ENCODE measurements at regions not wholly inside any gene's neighbourhood (a gene's known extent, or its start where the extent isn't known, plus 50 kb on each side); places are given as distances from the start of the nearest gene placed in this dataset.

DNA sequence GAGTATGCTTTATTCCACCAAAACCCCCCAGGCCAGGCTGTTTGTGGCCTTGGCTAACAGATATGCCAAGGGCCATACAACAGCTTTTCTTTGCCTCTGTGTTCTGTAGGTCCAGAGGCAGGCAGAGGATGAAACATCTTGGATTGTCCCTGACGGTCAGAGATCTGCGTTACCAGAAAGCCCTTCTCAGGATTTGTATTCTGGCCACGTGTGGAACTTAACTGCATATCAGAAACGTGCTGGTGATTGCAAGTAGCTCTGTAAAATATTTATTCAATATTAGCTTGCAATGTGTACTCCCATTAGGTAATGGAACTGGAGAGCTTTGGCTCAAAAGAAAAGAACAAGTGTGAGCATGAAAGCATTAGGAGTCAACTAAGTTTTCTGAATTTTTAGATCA, 275.0 kb downstream of the CBLN4 start:
- in situ Hi-C loops (cut with HindIII; ENCODE audit: low pct_ligation_motif_present, low pct_unique_long_range_greater_than_20kb, low sequenced_read_pairs) = no loop called here
- no peak for DNase-seq

DNA sequence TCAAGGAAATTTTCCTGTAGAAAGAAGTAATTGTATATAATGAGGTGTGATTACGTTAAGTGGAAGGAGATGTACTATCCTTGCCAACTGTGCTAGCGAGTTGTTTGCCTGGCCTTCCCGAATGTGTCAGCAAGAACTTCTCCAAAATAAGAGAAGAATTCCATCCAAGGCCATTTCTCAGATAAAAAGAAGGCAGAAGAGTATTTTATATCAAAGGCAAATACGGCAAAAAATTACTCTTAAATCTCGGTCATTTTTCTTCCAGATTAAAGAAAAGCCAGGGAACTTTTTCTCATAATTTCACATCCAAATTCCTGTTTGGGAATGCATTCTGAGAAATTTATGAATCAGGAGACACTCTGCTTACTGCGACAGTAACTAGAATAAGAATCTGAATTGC, 290.6 kb downstream of the CBLN4 start:
- in situ Hi-C loops (cut with HindIII; ENCODE audit: low pct_ligation_motif_present, low pct_unique_long_range_greater_than_20kb, low sequenced_read_pairs) = no loop called here
- DNase-seq = no peak

GRCh38 chr20:55714082-55714481, 291.2 kb downstream of the CBLN4 start:
- no peak for DNase-seq
- in situ Hi-C loops (cut with HindIII; ENCODE audit: low pct_ligation_motif_present, low pct_unique_long_range_greater_than_20kb, low sequenced_read_pairs) = no loop called here

DNA sequence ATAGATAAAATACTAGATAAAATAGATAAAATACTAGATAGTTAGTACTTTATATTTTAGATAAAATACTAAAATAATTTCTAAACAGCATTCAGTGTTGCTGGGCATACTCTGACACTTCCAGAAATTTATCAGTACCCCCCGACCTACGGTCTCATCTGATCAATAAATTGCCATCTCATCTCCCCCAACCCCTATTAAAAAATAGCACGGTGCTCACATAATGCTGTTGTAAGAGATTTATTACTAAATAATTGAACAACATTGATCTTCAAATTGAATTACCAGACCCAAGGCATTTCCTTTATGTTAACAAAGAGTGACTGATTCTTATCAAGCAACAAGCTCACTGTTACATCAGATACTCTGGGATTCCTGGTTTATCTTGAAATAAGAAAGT, 300.9 kb downstream of the CBLN4 start:
- no peak for DNase-seq
- in situ Hi-C loops (cut with HindIII; ENCODE audit: low pct_ligation_motif_present, low pct_unique_long_range_greater_than_20kb, low sequenced_read_pairs) = no loop called here

DNA sequence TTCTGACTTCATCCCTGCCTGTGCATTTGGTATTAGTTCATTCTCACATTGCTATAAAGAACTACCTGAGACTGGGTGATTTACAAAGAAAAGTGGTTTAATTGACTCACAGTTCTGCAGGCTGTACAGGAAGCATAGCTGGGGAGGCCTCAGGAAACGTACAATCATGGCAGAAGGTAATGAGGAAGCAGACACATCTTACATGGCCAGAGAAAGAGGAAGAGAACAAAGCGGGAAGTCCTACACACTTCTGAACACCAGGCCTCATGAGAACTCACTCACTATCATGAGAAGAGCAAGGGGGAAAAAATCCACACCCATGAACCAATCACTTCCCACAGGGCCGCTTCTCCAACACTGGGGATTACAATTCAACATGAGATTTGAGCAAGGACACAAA, 303.9 kb downstream of the CBLN4 start:
- no peak for DNase-seq
- in situ Hi-C loops (cut with HindIII; ENCODE audit: low pct_ligation_motif_present, low pct_unique_long_range_greater_than_20kb, low sequenced_read_pairs) = no loop called here

DNA sequence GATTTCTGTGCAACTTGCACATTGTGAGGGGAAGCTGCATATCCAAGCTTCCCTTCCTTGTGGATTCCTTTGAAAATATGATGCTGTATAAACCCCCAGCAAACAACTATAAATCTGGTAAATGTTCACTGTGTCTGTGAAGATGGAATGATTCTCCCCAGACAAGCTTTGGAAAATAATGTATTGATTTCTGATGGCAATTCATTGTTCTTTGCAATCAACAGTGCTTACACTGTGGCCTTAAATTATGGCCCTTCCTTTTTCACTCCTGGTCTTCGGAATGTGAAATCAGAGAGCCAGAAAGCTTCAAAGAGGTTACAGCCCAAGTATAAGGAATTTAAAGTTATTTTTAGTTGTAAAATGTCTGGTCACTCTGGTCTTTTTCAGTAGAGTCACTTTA, 308.8 kb downstream of the CBLN4 start:
- no peak for DNase-seq
- in situ Hi-C loops (cut with HindIII; ENCODE audit: low pct_ligation_motif_present, low pct_unique_long_range_greater_than_20kb, low sequenced_read_pairs) = no loop called here

DNA sequence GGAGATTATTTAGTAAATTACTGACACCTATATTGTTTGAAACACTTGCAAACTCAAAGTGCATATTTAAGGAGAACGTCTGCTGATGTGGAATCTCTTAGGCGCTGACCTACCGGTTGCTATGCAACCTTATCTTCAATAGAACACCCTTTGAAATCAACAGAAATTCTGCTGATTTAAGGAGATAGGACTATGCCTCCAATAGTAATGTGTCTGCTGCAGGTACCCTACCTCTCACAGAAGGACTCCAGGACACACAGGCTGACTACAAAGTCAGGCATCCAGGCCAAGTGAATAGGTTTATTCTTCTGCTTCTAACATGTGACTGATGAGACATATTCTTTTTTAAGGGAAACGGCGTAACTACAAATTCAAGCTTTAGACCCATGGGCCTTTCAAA, 311.7 kb downstream of the CBLN4 start:
- no peak for DNase-seq
- in situ Hi-C loops (cut with HindIII; ENCODE audit: low pct_ligation_motif_present, low pct_unique_long_range_greater_than_20kb, low sequenced_read_pairs) = no loop called here

GRCh38 chr20:55685841-55686240, 319.5 kb downstream of the CBLN4 start:
- in situ Hi-C loops (cut with HindIII; ENCODE audit: low pct_ligation_motif_present, low pct_unique_long_range_greater_than_20kb, low sequenced_read_pairs) = no loop called here
- DNase-seq = no peak

DNA sequence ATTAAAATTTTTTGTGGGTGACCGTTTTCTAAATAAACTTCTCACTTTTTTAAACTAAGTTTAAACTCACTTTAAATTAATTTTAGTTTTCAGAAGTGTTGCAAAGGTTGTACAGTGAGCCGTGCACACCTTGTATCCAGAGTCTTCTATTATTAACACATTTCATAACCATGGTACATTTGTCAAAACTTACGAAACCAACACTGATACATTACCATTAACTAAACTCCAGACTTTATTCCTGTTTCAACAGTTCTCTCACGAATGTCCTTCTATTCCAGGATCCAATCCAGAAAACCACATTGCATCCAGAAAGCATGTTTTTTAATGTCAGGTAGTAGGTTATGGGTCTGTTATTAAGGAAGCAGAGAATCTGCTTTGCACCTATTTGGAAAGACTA, 319.9 kb downstream of the CBLN4 start:
- no peak for DNase-seq
- in situ Hi-C loops (cut with HindIII; ENCODE audit: low pct_ligation_motif_present, low pct_unique_long_range_greater_than_20kb, low sequenced_read_pairs) = no loop called here

DNA sequence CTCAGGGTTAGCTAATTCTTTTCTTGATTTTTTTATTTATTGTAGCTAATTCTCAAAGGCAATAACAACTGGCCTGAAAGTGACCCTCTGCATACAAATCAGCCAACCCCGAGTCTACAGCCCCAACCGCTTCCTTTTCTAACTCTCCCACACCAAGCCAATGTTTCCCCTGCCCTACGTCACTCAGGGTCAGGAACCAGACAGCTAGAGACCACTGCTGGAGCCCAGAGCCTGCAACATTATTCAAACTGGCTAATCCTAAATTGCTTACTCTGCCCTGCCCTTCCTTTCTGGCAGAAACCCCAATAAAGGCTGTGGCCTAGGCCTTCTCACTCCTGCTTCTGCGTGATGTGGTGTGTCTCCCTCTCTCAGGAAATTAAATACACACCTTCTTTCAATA, 320.7 kb downstream of the CBLN4 start:
- in situ Hi-C loops (cut with HindIII; ENCODE audit: low pct_ligation_motif_present, low pct_unique_long_range_greater_than_20kb, low sequenced_read_pairs) = no loop called here
- no peak for DNase-seq

DNA sequence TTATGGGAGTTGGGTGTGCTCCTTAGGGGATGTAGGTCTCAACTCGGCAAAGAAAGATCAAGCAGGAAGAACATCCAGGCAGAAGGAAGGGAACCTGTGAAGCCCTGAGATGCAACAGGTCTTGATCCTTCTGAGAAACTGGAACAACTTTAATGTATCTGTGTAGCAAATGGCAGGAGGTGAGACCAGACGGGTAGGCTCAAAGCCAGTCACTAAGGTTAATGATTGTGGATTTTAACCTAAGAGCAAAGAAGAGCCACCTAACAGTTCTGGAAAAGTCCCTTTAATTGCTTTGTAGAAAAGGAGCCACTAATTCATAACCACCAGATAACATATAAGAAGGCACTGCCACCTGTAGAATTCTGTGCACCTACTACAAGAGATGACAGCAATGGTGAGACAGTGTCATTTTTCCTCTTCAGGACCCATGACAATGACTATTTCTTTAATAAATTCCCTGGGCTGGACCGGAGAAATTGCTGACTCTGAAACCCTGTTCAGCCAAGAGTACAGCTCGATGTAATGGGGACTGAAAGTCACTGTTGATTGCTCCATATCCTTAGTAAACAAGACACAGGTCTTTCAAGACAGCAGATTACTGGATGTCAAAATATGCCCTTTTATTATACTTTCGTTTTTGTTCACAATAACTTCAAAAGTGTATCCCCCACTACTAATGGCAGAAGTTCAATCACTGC, 326.2 kb downstream of the CBLN4 start:
- in situ Hi-C loops (cut with HindIII; ENCODE audit: low pct_ligation_motif_present, low pct_unique_long_range_greater_than_20kb, low sequenced_read_pairs) = no loop called here

DNA sequence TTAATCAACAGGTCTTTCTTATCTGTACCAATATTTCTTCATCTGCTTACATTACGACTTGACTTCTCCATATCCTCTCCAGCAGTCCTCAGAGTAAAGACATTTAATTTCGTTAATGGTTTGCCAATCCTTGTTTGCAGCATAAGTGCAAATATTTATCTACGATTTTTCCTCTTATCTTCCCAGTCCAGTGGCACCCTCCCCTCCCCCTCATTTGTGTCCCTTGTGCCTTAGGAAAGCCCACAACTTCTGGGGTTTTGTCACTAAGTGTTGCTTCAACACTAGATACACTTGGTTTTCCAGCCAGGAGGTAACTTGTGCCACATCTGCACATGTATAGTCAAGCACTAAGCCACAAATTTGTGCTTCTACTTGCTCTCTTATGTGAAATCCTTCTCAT, 327.2 kb downstream of the CBLN4 start:
- DNase-seq = no peak
- in situ Hi-C loops (cut with HindIII; ENCODE audit: low pct_ligation_motif_present, low pct_unique_long_range_greater_than_20kb, low sequenced_read_pairs) = no loop called here

More for the DNA sequence above, 326.2 kb downstream of the CBLN4 start:
- DNase-seq = no peak

DNA sequence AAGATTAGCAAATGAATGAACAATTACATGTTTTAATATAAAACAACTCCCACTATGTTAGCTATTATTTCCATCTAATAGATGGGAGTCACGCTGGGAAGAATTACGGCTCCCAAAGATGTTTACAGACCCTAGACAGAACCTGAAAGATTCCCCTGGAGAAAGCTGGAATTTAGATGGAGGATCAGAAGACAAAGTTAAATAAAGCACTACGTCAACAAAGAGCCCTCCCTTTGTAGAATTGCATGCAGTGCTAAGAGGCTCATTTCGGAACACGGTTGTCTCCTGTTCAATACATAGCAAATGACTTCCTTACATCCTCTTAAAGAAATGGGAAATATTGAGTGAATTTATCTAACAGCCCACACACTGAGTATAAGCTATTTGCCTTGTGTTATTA, 328.3 kb downstream of the CBLN4 start:
- in situ Hi-C loops (cut with HindIII; ENCODE audit: low pct_ligation_motif_present, low pct_unique_long_range_greater_than_20kb, low sequenced_read_pairs) = no loop called here
- DNase-seq = no peak

DNA sequence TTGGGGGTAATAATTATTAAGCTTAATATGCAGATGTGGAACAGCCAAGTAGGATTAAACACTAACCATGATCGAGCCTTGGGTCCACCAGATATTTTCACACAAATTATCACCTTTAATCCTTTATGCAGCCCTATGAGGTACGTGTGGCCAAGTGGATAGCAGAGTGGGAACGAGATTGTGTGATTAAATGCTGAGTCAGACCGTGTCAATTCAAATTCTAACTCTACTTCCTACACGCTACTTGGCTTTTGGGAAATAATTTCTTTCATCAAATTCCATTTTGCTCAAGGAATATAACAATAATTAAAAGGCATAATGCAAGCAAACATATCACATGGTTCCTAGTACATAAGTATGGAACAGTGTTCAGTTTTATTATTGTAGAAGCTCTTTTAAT, 329.2 kb downstream of the CBLN4 start:
- in situ Hi-C loops (cut with HindIII; ENCODE audit: low pct_ligation_motif_present, low pct_unique_long_range_greater_than_20kb, low sequenced_read_pairs) = no loop called here
- DNase-seq = no peak

GRCh38 chr20:55668631-55669030, 336.7 kb downstream of the CBLN4 start:
- no peak for DNase-seq
- in situ Hi-C loops (cut with HindIII; ENCODE audit: low pct_ligation_motif_present, low pct_unique_long_range_greater_than_20kb, low sequenced_read_pairs) = no loop called here

GRCh38 chr20:55667955-55668354, 337.4 kb downstream of the CBLN4 start:
- in situ Hi-C loops (cut with HindIII; ENCODE audit: low pct_ligation_motif_present, low pct_unique_long_range_greater_than_20kb, low sequenced_read_pairs) = no loop called here
- DNase-seq = no peak

DNA sequence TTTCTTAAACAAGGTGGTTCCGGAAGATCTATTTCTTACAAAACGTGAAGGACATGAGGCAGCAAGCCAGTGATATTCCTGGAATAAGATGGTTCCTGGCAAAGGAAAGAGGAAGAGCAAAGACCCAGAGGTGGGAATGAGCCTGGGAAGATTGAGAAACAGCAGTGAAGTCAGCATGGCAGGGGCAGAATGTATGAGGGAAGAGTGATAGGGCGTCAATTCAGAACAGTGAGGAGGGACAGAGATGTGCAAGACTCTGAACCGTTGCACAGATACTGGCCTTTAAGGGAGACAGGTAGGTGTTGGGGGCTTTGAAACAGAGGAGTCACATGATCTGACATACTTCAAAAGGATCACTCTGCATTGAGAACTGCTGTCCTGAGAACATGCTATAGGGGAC, 338.3 kb downstream of the CBLN4 start:
- in situ Hi-C loops (cut with HindIII; ENCODE audit: low pct_ligation_motif_present, low pct_unique_long_range_greater_than_20kb, low sequenced_read_pairs) = no loop called here
- DNase-seq = no peak

- in situ Hi-C loops (cut with HindIII; ENCODE audit: low pct_ligation_motif_present, low pct_unique_long_range_greater_than_20kb, low sequenced_read_pairs) = no loop called here
- no peak for DNase-seq
Measured at GRCh38 chr20:55656231-55656775, 349.0 kb downstream of the CBLN4 start.

GRCh38 chr20:55650657-55651360, 354.5 kb downstream of the CBLN4 start:
- no peak for DNase-seq
- in situ Hi-C loops (cut with HindIII; ENCODE audit: low pct_ligation_motif_present, low pct_unique_long_range_greater_than_20kb, low sequenced_read_pairs) = no loop called here

DNA sequence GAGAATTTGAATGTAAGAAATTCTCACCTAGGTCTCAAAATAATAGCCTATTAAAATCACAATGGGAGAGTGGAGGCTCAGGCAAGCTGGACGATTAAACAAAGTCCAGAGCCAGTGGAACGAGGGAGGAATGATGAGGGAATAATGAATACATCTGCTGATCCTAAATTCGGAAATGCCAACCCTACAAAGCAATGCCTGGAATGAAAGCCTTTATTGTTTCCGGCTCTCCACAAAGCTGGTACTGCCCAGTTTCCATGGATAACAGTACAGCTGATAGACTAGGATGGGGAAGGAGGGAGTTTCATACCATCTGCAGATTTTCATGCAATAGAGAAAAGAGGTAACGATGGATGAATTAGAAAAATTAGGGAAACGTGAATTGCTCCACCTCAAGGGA, 356.1 kb downstream of the CBLN4 start:
- in situ Hi-C loops (cut with HindIII; ENCODE audit: low pct_ligation_motif_present, low pct_unique_long_range_greater_than_20kb, low sequenced_read_pairs) = no loop called here
- no peak for DNase-seq

All from ACHN (cell line).